Stomach (tissue), 4 donors: ENCODE measurements at regions not wholly inside any gene's neighbourhood (a gene's known extent, or its start where the extent isn't known, plus 50 kb on each side); places are given as distances from the start of the nearest gene placed in this dataset.

Experiments
- EP300 ChIP-seq: sonication (generic); formaldehyde crosslinking; IDR thresholded peaks from one replicate; pipeline ENCODE4 v1.6.1; 2017; ENCODE audit warnings: antibody characterized with exemption
- POLR2A ChIP-seq, 4 donors: fragments of 450-650 bp; IDR thresholded peaks; one replicate each; pipeline ENCODE4 v1.6.1; 2016; ENCODE audit warnings: antibody characterized with exemption in 4 of 4, control low read depth in 2 of 4, mild to moderate bottlenecking in 1 of 4, moderate library complexity in 1 of 4
- TF ChIP-seq, protein P1 (sequence below), 7 experiments: fragments of 450-650 bp in 4 of 7; fragments of 200-600 bp in 3 of 7; sonication (generic) in 3 of 7; IDR thresholded peaks; one replicate each; pipeline ENCODE4 v1.5.1; 2016 to 2019; ENCODE audit warnings: antibody characterized with exemption in 7 of 7, control low read depth in 2 of 7, mild to moderate bottlenecking in 1 of 7

DNA sequence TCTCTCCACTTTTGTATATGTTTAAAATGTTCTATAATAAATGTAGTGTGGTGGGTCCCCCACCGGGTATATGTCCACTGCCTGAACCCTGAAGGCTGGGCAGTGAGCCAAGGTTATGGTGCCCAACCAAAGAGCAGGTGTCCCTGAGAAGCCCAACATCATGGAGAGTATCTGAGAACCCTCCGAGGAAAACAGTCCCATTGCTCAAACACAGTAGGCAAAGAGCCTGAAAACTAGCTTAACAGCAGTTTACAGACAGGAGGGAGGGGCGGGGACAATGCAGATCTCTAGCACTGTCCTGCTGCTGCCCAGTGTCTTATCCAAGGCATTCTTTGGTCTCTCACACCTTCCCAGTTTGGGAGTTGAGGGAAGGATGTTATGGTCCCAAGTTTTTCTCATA is 91.0 kb downstream of the TMPRSS5 start:
- TF ChIP-seq, protein P1, sequence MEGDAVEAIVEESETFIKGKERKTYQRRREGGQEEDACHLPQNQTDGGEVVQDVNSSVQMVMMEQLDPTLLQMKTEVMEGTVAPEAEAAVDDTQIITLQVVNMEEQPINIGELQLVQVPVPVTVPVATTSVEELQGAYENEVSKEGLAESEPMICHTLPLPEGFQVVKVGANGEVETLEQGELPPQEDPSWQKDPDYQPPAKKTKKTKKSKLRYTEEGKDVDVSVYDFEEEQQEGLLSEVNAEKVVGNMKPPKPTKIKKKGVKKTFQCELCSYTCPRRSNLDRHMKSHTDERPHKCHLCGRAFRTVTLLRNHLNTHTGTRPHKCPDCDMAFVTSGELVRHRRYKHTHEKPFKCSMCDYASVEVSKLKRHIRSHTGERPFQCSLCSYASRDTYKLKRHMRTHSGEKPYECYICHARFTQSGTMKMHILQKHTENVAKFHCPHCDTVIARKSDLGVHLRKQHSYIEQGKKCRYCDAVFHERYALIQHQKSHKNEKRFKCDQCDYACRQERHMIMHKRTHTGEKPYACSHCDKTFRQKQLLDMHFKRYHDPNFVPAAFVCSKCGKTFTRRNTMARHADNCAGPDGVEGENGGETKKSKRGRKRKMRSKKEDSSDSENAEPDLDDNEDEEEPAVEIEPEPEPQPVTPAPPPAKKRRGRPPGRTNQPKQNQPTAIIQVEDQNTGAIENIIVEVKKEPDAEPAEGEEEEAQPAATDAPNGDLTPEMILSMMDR (IDR thresholded peaks at IDR 0.05): no peak
- TF ChIP-seq POLR2A (IDR thresholded peaks at IDR 0.05) (no peak), EP300 (no peak)
